Epithelial cell of esophagus (primary cell): ENCODE measurements at regions not wholly inside any gene's neighbourhood (a gene's known extent, or its start where the extent isn't known, plus 50 kb on each side); places are given as distances from the start of the nearest gene placed in this dataset.

Source experiments
- DNase-seq: peaks from one replicate; pipeline ENCODE4 v3.0.0; 2010; ENCODE audit warnings: low read depth
- H3K4me3 ChIP-seq: 2 replicates; pipeline ENCODE4 v1.5.1; 2011; ENCODE audit warnings: mild to moderate bottlenecking, low read length, control low read depth
- CTCF ChIP-seq: IDR thresholded peaks from 2 replicates; pipeline ENCODE4 v1.5.1; 2011; ENCODE audit warnings: low read depth, mild to moderate bottlenecking, low read length, control low read depth, inconsistent platforms; ENCODE audit not compliant: insufficient read depth; ENCODE audit errors: missing control alignments

DNA sequence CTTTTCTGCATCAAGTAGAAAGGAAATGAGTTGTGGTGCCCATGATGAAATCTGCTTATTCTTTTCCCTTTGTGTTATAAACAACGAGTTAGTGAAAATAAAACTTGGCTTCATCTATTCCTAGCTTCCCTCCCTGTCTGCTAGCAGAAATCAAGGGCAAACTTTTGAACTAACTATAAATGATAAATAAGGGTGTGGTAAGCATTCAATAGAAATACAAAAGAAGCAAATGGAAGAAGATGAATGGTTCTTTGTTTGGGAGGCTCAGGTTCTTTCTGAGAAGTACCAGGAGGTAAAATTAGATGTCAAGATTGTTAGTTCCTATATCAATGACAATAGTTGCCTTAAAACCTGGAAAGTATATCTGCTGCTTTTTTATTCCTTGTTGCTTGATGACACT lies 275.3 kb upstream of the PRR20A start:
- TF ChIP-seq CTCF, result no peak
- H3K4me3 ChIP-seq, result no peak overlapping the region
- DNase-seq, result no peak

- no peak overlapping the region for H3K4me3 ChIP-seq
- no peak for DNase-seq
- no peak for TF ChIP-seq CTCF
Observed at GRCh38 chr13:56869671-56870070, 271.0 kb upstream of the PRR20A start.

GRCh38 chr13:56886398-56886797 lies 254.3 kb upstream of the PRR20A start:
- H3K4me3 ChIP-seq, result no peak overlapping the region
- no peak for DNase-seq
- no peak for TF ChIP-seq CTCF

DNA sequence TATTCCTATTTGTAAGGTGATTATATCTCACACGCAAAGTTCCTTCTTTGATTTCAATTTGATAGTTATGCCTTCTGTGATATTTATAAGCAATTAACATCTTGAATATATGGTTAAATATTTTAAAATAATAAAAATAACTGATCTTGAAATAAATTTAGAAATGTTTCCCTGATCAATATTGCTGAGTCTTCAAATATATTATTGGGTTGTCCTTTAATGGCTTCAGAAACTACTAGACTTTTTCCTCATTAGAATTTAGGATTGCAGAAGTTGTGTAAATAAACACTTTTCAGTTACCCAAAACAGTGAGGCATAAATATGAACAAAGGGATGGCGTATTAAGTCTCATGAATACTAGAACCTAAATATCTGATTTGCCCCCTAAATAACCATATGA lies 252.3 kb upstream of the PRR20A start:
- DNase-seq, result no peak
- no peak for TF ChIP-seq CTCF
- H3K4me3 ChIP-seq, result no peak overlapping the region

- TF ChIP-seq CTCF, result no peak
- H3K4me3 ChIP-seq, result no peak overlapping the region
- DNase-seq, result no peak
Observed at GRCh38 chr13:56893843-56894242, 246.9 kb upstream of the PRR20A start.

- no peak for DNase-seq
- no peak overlapping the region for H3K4me3 ChIP-seq
- TF ChIP-seq CTCF, result no peak
Observed at GRCh38 chr13:56900549-56901279, 240.0 kb upstream of the PRR20A start.

DNA sequence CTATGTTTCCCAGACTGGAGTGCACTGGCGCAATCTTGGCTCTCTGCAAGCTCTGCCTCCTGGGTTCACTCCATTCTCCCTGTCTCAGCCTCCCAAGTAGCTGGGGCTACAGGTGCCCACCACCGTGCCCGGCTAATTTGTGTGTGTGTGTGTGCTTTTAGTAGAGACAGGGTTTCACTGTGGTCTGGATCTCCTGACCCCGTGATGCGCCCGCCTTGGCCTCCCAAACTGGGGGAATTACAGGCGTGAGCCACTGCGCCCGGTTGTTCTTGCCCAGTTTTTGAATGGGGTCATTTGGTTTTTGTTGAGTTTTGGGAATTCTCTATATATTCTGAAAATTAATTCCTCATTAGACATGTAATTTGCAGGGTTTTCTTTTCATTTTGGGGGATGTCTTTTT lies 238.4 kb upstream of the PRR20A start:
- no peak for DNase-seq
- no peak for TF ChIP-seq CTCF

More for the DNA sequence above, 238.4 kb upstream of the PRR20A start:
- H3K4me3 ChIP-seq, result no peak overlapping the region
